SK-N-SH (cell line): ENCODE measurements at regions not wholly inside any gene's neighbourhood (a gene's known extent, or its start where the extent isn't known, plus 50 kb on each side); places are given as distances from the start of the nearest gene placed in this dataset.

Experiments used
- CTCF ChIA-PET: fragments of 300-600, 350-600 bp; formaldehyde crosslinking; extraction: SDS; loops from one replicate; lab custom pipeline; 2021; lab: Yijun Ruan, JAX
- POLR2A ChIA-PET: fragments of 350-600 bp; sonication (Branson Sonifier 250); formaldehyde crosslinking; extraction: SDS; loops from one replicate; lab custom pipeline; 2020; ENCODE audit warnings: antibody characterized with exemption, inconsistent platforms; lab: Yijun Ruan, JAX
- DNase-seq: peaks from one replicate; pipeline ENCODE4 v3.0.0; 2012
- H2AFZ ChIP-seq: fragments of 200-600 bp; sonication (generic); 2 replicates; pipeline ENCODE4 v1.8.1; 2016; ENCODE audit warnings: antibody characterized with exemption, mild to moderate bottlenecking, low read depth
- H3F3A ChIP-seq: fragments of 200-600 bp; sonication (generic); replicated peaks from 2 replicates; pipeline ENCODE3; 2016; ENCODE audit warnings: antibody characterized with exemption, mild to moderate bottlenecking; ENCODE audit not compliant: insufficient read depth
- H3K27ac ChIP-seq, 2 experiments: fragments of 200-500 bp in 1 of 2; fragments of 200-600 bp in 1 of 2; sonication (Bioruptor generic) in 1 of 2; sonication (generic), shearing (Covaris generic) in 1 of 2; 2 replicates each; pipeline versions ENCODE4 v1.5.1 to v1.6.1; 2014 to 2016; ENCODE audit warnings: low read depth in 2 of 2, inconsistent platforms in 1 of 2, low read length in 1 of 2, mild to moderate bottlenecking in 1 of 2, mixed read lengths in 1 of 2
- H3K27me3 ChIP-seq: fragments of 200-600 bp; sonication (generic), shearing (Covaris generic); 2 replicates; pipeline ENCODE4 v1.6.1; 2016; ENCODE audit warnings: mixed run types; ENCODE audit not compliant: insufficient read depth
- H3K36me3 ChIP-seq, 2 experiments: fragments of 200-500 bp in 1 of 2; fragments of 200-600 bp in 1 of 2; sonication (Bioruptor generic) in 1 of 2; sonication (generic) in 1 of 2; replicated peaks in 1 of 2; 2 replicates each; pipeline versions ENCODE3 to v1.5.1; 2014 to 2016; ENCODE audit warnings: low read length in 1 of 2, mild to moderate bottlenecking in 1 of 2; ENCODE audit not compliant: insufficient read depth in 2 of 2, control insufficient read depth in 1 of 2
- H3K4me1 ChIP-seq, 2 experiments: fragments of 200-500 bp in 1 of 2; fragments of 200-600 bp in 1 of 2; sonication (Bioruptor generic) in 1 of 2; sonication (generic), shearing (Covaris generic) in 1 of 2; 2 replicates each; pipeline versions ENCODE4 v1.5.1 to v1.6.1; 2014 to 2016; ENCODE audit warnings: low read depth in 1 of 2, low read length in 1 of 2, mixed run types in 1 of 2; ENCODE audit not compliant: insufficient read depth in 2 of 2, control insufficient read depth in 1 of 2
- H3K4me2 ChIP-seq: fragments of 200-600 bp; sonication (generic), shearing (Covaris generic); 2 replicates; pipeline ENCODE4 v1.6.1; 2017; ENCODE audit warnings: mixed run types
- H3K4me3 ChIP-seq, 2 experiments: fragments of 200-500 bp in 1 of 2; fragments of 200-600 bp in 1 of 2; sonication (Bioruptor generic) in 1 of 2; sonication (generic), shearing (Covaris generic) in 1 of 2; 2 replicates each; pipeline versions ENCODE4 v1.5.1 to v1.8.1; 2014 to 2016; ENCODE audit warnings: low read depth in 2 of 2, inconsistent platforms in 1 of 2, low read length in 1 of 2, mild to moderate bottlenecking in 1 of 2, mixed read lengths in 1 of 2, moderate library complexity in 1 of 2
- H3K79me2 ChIP-seq: fragments of 200-600 bp; sonication (generic); 2 replicates; pipeline ENCODE4 v1.8.1; 2017; ENCODE audit warnings: mild to moderate bottlenecking; ENCODE audit not compliant: insufficient read depth
- H3K9ac ChIP-seq: fragments of 200-600 bp; sonication (generic); 2 replicates; pipeline ENCODE4 v1.6.1; 2017; ENCODE audit warnings: mixed run types
- H3K9me2 ChIP-seq: fragments of 200-600 bp; sonication (generic); 2 replicates; pipeline ENCODE4 v1.6.1; 2017; ENCODE audit warnings: mixed run types
- H3K9me3 ChIP-seq: fragments of 200-600 bp; sonication (generic); 2 replicates; pipeline ENCODE4 v1.6.1; 2017; ENCODE audit warnings: mixed run types, mild to moderate bottlenecking, moderate library complexity
- H4K20me1 ChIP-seq: fragments of 200-600 bp; sonication (generic); 2 replicates; pipeline ENCODE4 v1.6.1; 2017; ENCODE audit warnings: mild to moderate bottlenecking, mixed run types; ENCODE audit not compliant: insufficient read depth
- CTCF ChIP-seq: fragments of 200-600 bp; sonication (generic); IDR thresholded peaks from 2 replicates; pipeline ENCODE4 v1.6.1; 2017; ENCODE audit warnings: antibody characterized with exemption, mild to moderate bottlenecking, moderate library complexity
- EP300 ChIP-seq, 2 experiments: IDR thresholded peaks; 2 replicates each; pipeline versions ENCODE4 v1.4.0 to v1.6.1; 2012; ENCODE audit warnings: borderline replicate concordance in 1 of 2, low read depth in 1 of 2, low read length in 1 of 2
- IRF3 ChIP-seq: fragments of 150-350 bp; IDR thresholded peaks from 2 replicates; pipeline ENCODE4 v1.6.1; 2016; ENCODE audit warnings: mild to moderate bottlenecking, low read depth, low read length
- MAX ChIP-seq: IDR thresholded peaks from 2 replicates; pipeline ENCODE4 v1.4.0; 2012; ENCODE audit warnings: low read depth
- MXI1 ChIP-seq: IDR thresholded peaks from 2 replicates; pipeline ENCODE4 v1.6.1; 2012; ENCODE audit warnings: mild to moderate bottlenecking, low read depth, low read length, improper control_type of control experiment
- NFIC ChIP-seq: IDR thresholded peaks from 2 replicates; pipeline ENCODE4 v1.4.0; 2012; ENCODE audit warnings: borderline replicate concordance
- NRF1 ChIP-seq: IDR thresholded peaks from 2 replicates; pipeline ENCODE4 v1.6.1; 2012; ENCODE audit warnings: low read depth, mild to moderate bottlenecking, low read length
- PBX3 ChIP-seq: IDR thresholded peaks from 2 replicates; pipeline ENCODE4; 2012
- POLR2AphosphoS5 ChIP-seq: IDR thresholded peaks from 2 replicates; pipeline ENCODE4 v1.6.1; 2012; ENCODE audit warnings: low read depth, low read length
- RCOR1 ChIP-seq: fragments of 150-350 bp; IDR thresholded peaks from 2 replicates; pipeline ENCODE4 v1.6.1; 2017; ENCODE audit warnings: antibody characterized with exemption, low read length
- REST ChIP-seq: IDR thresholded peaks from 2 replicates; pipeline ENCODE4 v1.6.1; 2012; ENCODE audit warnings: mild to moderate bottlenecking, low read depth, low read length, moderate library complexity
- RFX5 ChIP-seq: IDR thresholded peaks from 2 replicates; pipeline ENCODE4 v1.6.1; 2012; ENCODE audit warnings: mild to moderate bottlenecking, improper control_type of control experiment, low read length
- RXRA ChIP-seq: IDR thresholded peaks from 2 replicates; pipeline ENCODE4 v1.4.0; 2012; ENCODE audit warnings: low read depth, mild to moderate bottlenecking, borderline replicate concordance
- TCF12 ChIP-seq: IDR thresholded peaks from 2 replicates; pipeline ENCODE4 v1.4.0; 2012
- USF2 ChIP-seq: fragments of 150-350 bp; IDR thresholded peaks from 2 replicates; pipeline ENCODE4 v1.6.1; 2017; ENCODE audit warnings: antibody characterized with exemption, low read length, low read depth, borderline replicate concordance

- Histone ChIP-seq H3K27me3 (no peaks in the 10 kb centered on the region), H3K9ac (no peak overlapping the region), H3K9me2 (no peaks in the 10 kb centered on the region), H2AFZ (no peak overlapping the region), H3K4me3 (no peak overlapping the region), H3K9me3 (no peaks in the 10 kb centered on the region), H3F3A (no peaks in the 10 kb centered on the region), H4K20me1 (no peaks in the 10 kb centered on the region), H3K36me3 (no peaks in the 10 kb centered on the region), H3K4me1 (peaks cover 0 to 3% of the 10 kb centered on the region in 2 experiments; a peak in 2 of 4 replicates)
- CTCF ChIA-PET: interaction anchor here (0.9 kb wide), 1 partner anchor 20 kb away, joined by 3 read pairs; no protein-coding TSS in a partner anchor
- no peak for DNase-seq
- POLR2A ChIA-PET: no interaction called here
- TF ChIP-seq POLR2AphosphoS5 (no peak), PBX3 (no peak), TCF12 (0 out of 2 replicates have a peak, but pooled peaks have one; percentile 4), USF2 (no peak), IRF3 (no peak), NRF1 (no peak), RFX5 (no peak), CTCF (no peak), NFIC (no peak), RXRA (no peak), RCOR1 (no peak), EP300 (IDR thresholded peaks at IDR 0.05; ENCODE audit: borderline replicate concordance in 1 of 2, low read depth in 1 of 2, low read length in 1 of 2) (0 out of 4 replicates have a peak, but pooled peaks of 1 of the 2 experiments have one; percentile 30), MXI1 (no peak), MAX (no peak), REST (no peak)
- TF ChIP-seq, all 33 proteins: peak for 2
- Histone ChIP-seq H3K4me2 (no peak overlapping the region), H3K27ac (peak overlapping the region in 1 of 2 experiments; percentile 34; a peak in 1 of 4 replicates), H3K79me2 (no peaks in the 10 kb centered on the region)
Observed at GRCh38 chr5:92581249-92581648, 999.8 kb downstream of the NR2F1-AS1 start.
